A549 (cell line): ENCODE measurements at regions not wholly inside any gene's neighbourhood (a gene's known extent, or its start where the extent isn't known, plus 50 kb on each side); places are given as distances from the start of the nearest gene placed in this dataset.

Experiments used
- ATAC-seq, 2 experiments: fragments of 200-7000 bp in 1 of 2; fragments of >200 bp in 1 of 2; cut with Nextera tagmentation in 1 of 2; cut with Tn5 transposase in 1 of 2; 3 replicates each; pipeline versions ENCODE4 v1.8.0 to v1.9.1; 2018 to 2020; ENCODE audit warnings: mild to moderate bottlenecking in 1 of 2, moderate library complexity in 1 of 2
- CTCF ChIA-PET: fragments of 300-600 bp; sonication (Branson Sonifier 250); formaldehyde crosslinking; extraction: SDS; loops from one replicate; lab custom pipeline; 2021; ENCODE audit warnings: antibody characterized with exemption, inconsistent platforms; lab: Yijun Ruan, JAX
- POLR2A ChIA-PET: fragments of 350-600 bp; formaldehyde crosslinking; extraction: SDS; loops from one replicate; lab custom pipeline; 2021; ENCODE audit warnings: antibody characterized with exemption, inconsistent platforms; lab: Yijun Ruan, JAX
- DNase-seq, 2 experiments: peaks; one replicate each; pipeline versions ENCODE4 v3.0.0 to v3.0.0-alpha.2; 2011 to 2016; ENCODE audit warnings: low read depth in 1 of 2, low spot score in 1 of 2
- FAIRE-seq: peaks from 2 replicates; lab custom pipeline; 2011; peaks lifted over from hg19 to GRCh38; lab: Jason Lieb, UNC
- H3K27ac ChIP-seq, 2 experiments: fragments of >200 bp; sonication (Bioruptor Twin); formaldehyde crosslinking; 3 replicates each; pipeline ENCODE4 v1.5.1; 2016 to 2017
- H3K4me1 ChIP-seq: fragments of >200 bp; sonication (Bioruptor Twin); formaldehyde crosslinking; 3 replicates; pipeline ENCODE4 v1.6.1; 2016
- H3K4me2 ChIP-seq: fragments of >200 bp; sonication (Bioruptor Twin); formaldehyde crosslinking; 3 replicates; pipeline ENCODE4 v1.6.1; 2016
- H3K4me3 ChIP-seq: fragments of >200 bp; sonication (Bioruptor Twin); formaldehyde crosslinking; 3 replicates; pipeline ENCODE4 v1.5.1; 2016
- H3K9me3 ChIP-seq: fragments of >200 bp; sonication (Bioruptor Twin); formaldehyde crosslinking; 3 replicates; pipeline ENCODE4 v1.6.1; 2016
- ATOH8 ChIP-seq: fragments of 250-450 bp; sonication (Bioruptor Pico); IDR thresholded peaks from 2 replicates; pipeline ENCODE4 v1.5.0; 2020; ENCODE audit warnings: low read depth, mild to moderate bottlenecking, moderate library complexity
- BCL3 ChIP-seq: fragments of >200 bp; sonication (Bioruptor Twin); formaldehyde crosslinking; IDR thresholded peaks from 3 replicates; pipeline ENCODE4 v1.6.1; 2016
- CBX8 ChIP-seq: fragments of 200-600 bp; sonication (generic); IDR thresholded peaks from 2 replicates; pipeline ENCODE4 v1.6.1; 2016
- CHD4 ChIP-seq: fragments of 200-600 bp; sonication (generic); IDR thresholded peaks from 2 replicates; pipeline ENCODE4 v1.6.1; 2016; ENCODE audit warnings: antibody characterized with exemption, mild to moderate bottlenecking, borderline replicate concordance
- GATA3 ChIP-seq: IDR thresholded peaks from 2 replicates; pipeline ENCODE4 v1.6.1; 2012; ENCODE audit warnings: borderline replicate concordance
- HEYL ChIP-seq: fragments of 250-450 bp; sonication (Bioruptor Pico); IDR thresholded peaks from 2 replicates; pipeline ENCODE4 v1.8.0; 2021; ENCODE audit warnings: mild to moderate bottlenecking, moderate library complexity
- JUN ChIP-seq, 2 experiments: fragments of >200 bp; sonication (Bioruptor Twin); formaldehyde crosslinking; IDR thresholded peaks; 2 replicates in 1 of 2; 3 replicates in 1 of 2; pipeline ENCODE4 v1.6.1; 2016 to 2017
- JUNB ChIP-seq: fragments of >200 bp; sonication (Bioruptor Twin); formaldehyde crosslinking; IDR thresholded peaks from 2 replicates; pipeline ENCODE4 v1.6.1; 2016
- KDM1A ChIP-seq: fragments of 200-600 bp; sonication (generic); IDR thresholded peaks from 2 replicates; pipeline ENCODE4 v1.6.1; 2016; ENCODE audit warnings: low read depth, mild to moderate bottlenecking
- MYC ChIP-seq: IDR thresholded peaks from 2 replicates; pipeline ENCODE4 v1.6.1; 2012; ENCODE audit warnings: mild to moderate bottlenecking, inconsistent platforms, low read length, improper control_type of control experiment, borderline replicate concordance
- NFE2L2 ChIP-seq: fragments of 150-350 bp; conservative IDR thresholded peaks from 2 replicates; pipeline ENCODE4 v1.6.1; 2014; ENCODE audit warnings: low read length
- NPAS2 ChIP-seq: fragments of 250-450 bp; sonication (Bioruptor Pico); IDR thresholded peaks from 2 replicates; pipeline ENCODE4 v1.8.0; 2022; ENCODE audit warnings: mild to moderate bottlenecking, moderate library complexity, borderline replicate concordance
- PHF8 ChIP-seq: fragments of 200-600 bp; sonication (generic); IDR thresholded peaks from 2 replicates; pipeline ENCODE4 v1.6.1; 2016; ENCODE audit warnings: low read depth, mild to moderate bottlenecking, antibody characterized with exemption, moderate library complexity, borderline replicate concordance
- POLR2AphosphoS2 ChIP-seq: conservative IDR thresholded peaks from 2 replicates; pipeline ENCODE4 v1.6.1; 2012; ENCODE audit warnings: low read length, improper control_type of control experiment, inconsistent platforms
- REST ChIP-seq: fragments of 200-600 bp; sonication (generic); IDR thresholded peaks from 2 replicates; pipeline ENCODE4 v1.6.1; 2016; ENCODE audit warnings: antibody characterized with exemption, mild to moderate bottlenecking, moderate library complexity
- RNF2 ChIP-seq: fragments of 200-600 bp; sonication (generic); IDR thresholded peaks from 2 replicates; pipeline ENCODE4 v1.6.1; 2016; ENCODE audit warnings: low read depth, mild to moderate bottlenecking, antibody characterized with exemption, moderate library complexity, borderline replicate concordance
- TP53 ChIP-seq: fragments of 250-450 bp; sonication (Bioruptor Pico); IDR thresholded peaks from 2 replicates; pipeline ENCODE4 v1.5.0; 2021; ENCODE audit warnings: mild to moderate bottlenecking, moderate library complexity
- USF2 ChIP-seq: fragments of 450-650 bp; IDR thresholded peaks from 2 replicates; pipeline ENCODE4 v1.6.1; 2014; ENCODE audit warnings: antibody characterized with exemption
- ZFP36 ChIP-seq: fragments of 450-650 bp; IDR thresholded peaks from 2 replicates; pipeline ENCODE4 v1.6.1; 2014; ENCODE audit warnings: borderline replicate concordance; ENCODE audit not compliant: partially characterized antibody
- ZNF302 ChIP-seq: fragments of 250-450 bp; sonication (Bioruptor Pico); IDR thresholded peaks from 2 replicates; pipeline ENCODE4 v1.9.0; 2021; ENCODE audit warnings: inconsistent platforms, mild to moderate bottlenecking, moderate library complexity
- WGBS: methylation state at CpG from one replicate; pipeline ENCODE4 v1.1.6; 2017; ENCODE audit errors: missing lambda C conversion rate; 5-methylcytosine and 5-hydroxymethylcytosine counted together

- no peak for FAIRE-seq
- Histone ChIP-seq H3K4me2 (no peak overlapping the region), H3K27ac (no peak overlapping the region), H3K9me3 (peaks cover 5% of the 10 kb centered on the region; the same call in 1 of the 3 replicates), H3K4me3 (no peak overlapping the region), H3K4me1 (no peaks in the 10 kb centered on the region)
- DNase-seq, result no peak
- TF ChIP-seq GATA3 (no peak), USF2 (no peak), ATOH8 (CRISPR knock-in tag) (no peak), MYC (no peak), TP53 (CRISPR knock-in tag) (no peak), POLR2AphosphoS2 (no peak), REST (no peak), BCL3 (no peak), NFE2L2 (no peak), HEYL (no peak), KDM1A (no peak), ZFP36 (no peak), NPAS2 (CRISPR knock-in tag) (no peak), ZNF302 (CRISPR knock-in tag) (no peak), JUNB (no peak), RNF2 (no peak), PHF8 (no peak), CBX8 (no peak), CHD4 (no peak), JUN (IDR thresholded peaks at IDR 0.05) (no peak)
- 39% methylated on average over 3 of the region's 9 CpGs for WGBS
- CTCF ChIA-PET, result interaction anchor here (1.9 kb wide), 1 partner anchor 9 kb away, joined by 4 read pairs; no protein-coding TSS in a partner anchor
- ATAC-seq, result no peak
- POLR2A ChIA-PET, result no interaction called here
Measured at GRCh38 chr11:115052601-115053000, 374.3 kb downstream of the NXPE2 start.
